Middle frontal gyrus (tissue), 1 donor: ENCODE measurements at regions not wholly inside any gene's neighbourhood (a gene's known extent, or its start where the extent isn't known, plus 50 kb on each side); places are given as distances from the start of the nearest gene placed in this dataset.
"Not testable (repeated sequence)": the region's sequence is repeated elsewhere in the genome, so short reads cannot be mapped to it uniquely, and the experiment has no call there.

Experiments
- DNase-seq: peaks from one replicate; pipeline ENCODE4 v3.0.0-alpha.2; 2015; ENCODE audit warnings: low spot score; ENCODE audit errors: extremely low spot score

GRCh38 chr1:38787041-38787440 is 72.5 kb downstream of the RRAGC start:
- DNase-seq = no peak

GRCh38 chr1:38786040-38786436 is 73.5 kb downstream of the RRAGC start:
- DNase-seq = no peak

- no peak for DNase-seq
These were observed 74.1 kb downstream of the RRAGC start for GRCh38 chr1:38785285-38786039.

GRCh38 chr1:38784452-38785284 is 74.9 kb downstream of the RRAGC start:
- DNase-seq = no peak

GRCh38 chr1:38783640-38784229 is 75.8 kb downstream of the RRAGC start:
- DNase-seq = no peak

GRCh38 chr1:38781872-38782617 is 77.5 kb downstream of the RRAGC start:
- no peak for DNase-seq

GRCh38 chr1:38780133-38780532 is 79.4 kb downstream of the RRAGC start:
- DNase-seq = no peak

GRCh38 chr1:38779491-38779890 is 80.1 kb downstream of the RRAGC start:
- no peak for DNase-seq

- DNase-seq = no peak
These were observed 81.1 kb downstream of the RRAGC start for GRCh38 chr1:38778521-38778920.

GRCh38 chr1:38778051-38778450 is 81.5 kb downstream of the RRAGC start:
- no peak for DNase-seq

- no peak for DNase-seq
These were observed 82.1 kb downstream of the RRAGC start for GRCh38 chr1:38777464-38777957.

GRCh38 chr1:38776466-38777065 is 83.0 kb downstream of the RRAGC start:
- DNase-seq = no peak

- DNase-seq = no peak
These were observed 84.3 kb downstream of the RRAGC start for GRCh38 chr1:38775175-38775845.

GRCh38 chr1:38773483-38773882 is 86.1 kb downstream of the RRAGC start:
- DNase-seq = no peak

GRCh38 chr1:38772953-38773352 is 86.6 kb downstream of the RRAGC start:
- DNase-seq = no peak

- DNase-seq = no peak
These were observed 87.5 kb downstream of the RRAGC start for GRCh38 chr1:38772026-38772425.

GRCh38 chr1:38770516-38771173 is 88.9 kb downstream of the RRAGC start:
- DNase-seq = not testable (repeated sequence)

- no peak for DNase-seq
These were observed 93.4 kb downstream of the RRAGC start for GRCh38 chr1:38766125-38766524.

GRCh38 chr1:38763121-38763520 is 96.5 kb downstream of the RRAGC start:
- DNase-seq = no peak

- no peak for DNase-seq
These were observed 99.0 kb downstream of the RRAGC start for GRCh38 chr1:38760562-38760961.
